GM12878 (cell line): ENCODE measurements at regions not wholly inside any gene's neighbourhood (a gene's known extent, or its start where the extent isn't known, plus 50 kb on each side); places are given as distances from the start of the nearest gene placed in this dataset.

Source experiments
- BCL11A ChIP-seq: IDR thresholded peaks from 2 replicates; pipeline ENCODE4 v1.6.1; 2011; ENCODE audit warnings: low read depth, low read length
- BHLHE40 ChIP-seq, 2 experiments: fragments of 450-650 bp in 1 of 2; IDR thresholded peaks; 2 replicates each; pipeline ENCODE4 v1.6.1; 2011 to 2017; ENCODE audit warnings: low read depth in 2 of 2, borderline replicate concordance in 1 of 2, improper control_type of control experiment in 1 of 2, low read length in 1 of 2, mild to moderate bottlenecking in 1 of 2
- EGR1 ChIP-seq, 2 experiments: IDR thresholded peaks; 1 replicate in 1 of 2; 2 replicates in 1 of 2; pipeline ENCODE4 v1.6.1; 2011 to 2012; ENCODE audit warnings: low read depth in 2 of 2, low read length in 2 of 2, borderline replicate concordance in 1 of 2, mild to moderate bottlenecking in 1 of 2, moderate library complexity in 1 of 2
- POU2F2 ChIP-seq: IDR thresholded peaks from 3 replicates; pipeline ENCODE4 v1.6.1; 2011; ENCODE audit warnings: low read depth, mild to moderate bottlenecking, low read length, borderline replicate concordance
- RCOR1 ChIP-seq: conservative IDR thresholded peaks from 2 replicates; pipeline ENCODE4 v1.6.1; 2012; ENCODE audit warnings: low read depth, low read length, improper control_type of control experiment
- RFX5 ChIP-seq: IDR thresholded peaks from 2 replicates; pipeline ENCODE4 v1.6.1; 2011; ENCODE audit warnings: low read depth, low read length, improper control_type of control experiment
- SMARCA5 ChIP-seq: fragments of 450-650 bp; IDR thresholded peaks from 2 replicates; pipeline ENCODE4 v1.6.1; 2017; ENCODE audit warnings: mild to moderate bottlenecking
- STAT1 ChIP-seq: fragments of 450-650 bp; conservative IDR thresholded peaks from 2 replicates; pipeline ENCODE4 v1.6.1; 2014; ENCODE audit warnings: antibody characterized with exemption, mild to moderate bottlenecking
- TAF1 ChIP-seq: IDR thresholded peaks from 2 replicates; pipeline ENCODE4 v1.6.1; 2011; ENCODE audit warnings: mild to moderate bottlenecking, low read depth, low read length, borderline replicate concordance
- USF2 ChIP-seq: IDR thresholded peaks from 2 replicates; pipeline ENCODE4 v1.6.1; 2011; ENCODE audit warnings: low read depth, low read length, improper control_type of control experiment, borderline replicate concordance
- YY1 ChIP-seq: IDR thresholded peaks from 2 replicates; pipeline ENCODE4 v1.6.1; 2011; ENCODE audit warnings: low read depth, mild to moderate bottlenecking, low read length
- ZNF687 ChIP-seq: fragments of 450-650 bp; IDR thresholded peaks from 2 replicates; pipeline ENCODE4 v1.6.1; 2017; ENCODE audit warnings: mild to moderate bottlenecking, moderate library complexity
- TF ChIP-seq, protein P1 (sequence below), 3 experiments: IDR thresholded peaks in 2 of 3; conservative IDR thresholded peaks in 1 of 3; 2 replicates each; pipeline ENCODE4 v1.5.1; 2011; ENCODE audit warnings: low read depth in 3 of 3, low read length in 3 of 3, mild to moderate bottlenecking in 3 of 3, control low read depth in 2 of 3, moderate library complexity in 2 of 3, inconsistent platforms in 1 of 3, mixed read lengths in 1 of 3; ENCODE audit not compliant: control insufficient read depth in 2 of 3, insufficient read depth in 1 of 3; ENCODE audit errors: extremely low read depth in 1 of 3
- TF ChIP-seq, protein P2 (sequence below): IDR thresholded peaks from 2 replicates; pipeline ENCODE4 v1.6.1; 2012; ENCODE audit warnings: low read depth, low read length, improper control_type of control experiment

DNA sequence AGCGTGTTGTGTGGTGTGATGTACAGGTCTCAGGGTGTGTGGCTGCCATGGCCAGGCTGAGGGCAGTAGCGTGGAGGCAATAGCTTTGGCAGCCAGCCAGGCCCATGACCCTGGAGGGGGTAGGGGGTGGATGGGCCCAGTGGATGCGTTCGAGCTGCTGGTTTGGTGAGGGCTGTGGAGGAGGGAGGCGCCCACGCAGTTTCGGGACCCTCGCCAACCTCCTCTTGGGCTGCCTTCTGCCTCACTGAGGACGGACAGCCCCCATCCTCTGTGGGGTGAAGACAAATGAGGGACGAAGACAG lies 238.6 kb upstream of the GSE1 start:
- no peak for TF ChIP-seq ZNF687
- TF ChIP-seq, protein P1, sequence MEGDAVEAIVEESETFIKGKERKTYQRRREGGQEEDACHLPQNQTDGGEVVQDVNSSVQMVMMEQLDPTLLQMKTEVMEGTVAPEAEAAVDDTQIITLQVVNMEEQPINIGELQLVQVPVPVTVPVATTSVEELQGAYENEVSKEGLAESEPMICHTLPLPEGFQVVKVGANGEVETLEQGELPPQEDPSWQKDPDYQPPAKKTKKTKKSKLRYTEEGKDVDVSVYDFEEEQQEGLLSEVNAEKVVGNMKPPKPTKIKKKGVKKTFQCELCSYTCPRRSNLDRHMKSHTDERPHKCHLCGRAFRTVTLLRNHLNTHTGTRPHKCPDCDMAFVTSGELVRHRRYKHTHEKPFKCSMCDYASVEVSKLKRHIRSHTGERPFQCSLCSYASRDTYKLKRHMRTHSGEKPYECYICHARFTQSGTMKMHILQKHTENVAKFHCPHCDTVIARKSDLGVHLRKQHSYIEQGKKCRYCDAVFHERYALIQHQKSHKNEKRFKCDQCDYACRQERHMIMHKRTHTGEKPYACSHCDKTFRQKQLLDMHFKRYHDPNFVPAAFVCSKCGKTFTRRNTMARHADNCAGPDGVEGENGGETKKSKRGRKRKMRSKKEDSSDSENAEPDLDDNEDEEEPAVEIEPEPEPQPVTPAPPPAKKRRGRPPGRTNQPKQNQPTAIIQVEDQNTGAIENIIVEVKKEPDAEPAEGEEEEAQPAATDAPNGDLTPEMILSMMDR (IDR thresholded peaks at IDR 0.05 in 2 of 3, conservative IDR thresholded peaks at IDR 0.05 in 1 of 3; ENCODE audit: control insufficient read depth in 2 of 3, extremely low read depth in 1 of 3, insufficient read depth in 1 of 3, low read depth in 3 of 3, low read length in 3 of 3): no peak
- TF ChIP-seq RFX5: no peak
- no peak for TF ChIP-seq BHLHE40 (IDR thresholded peaks at IDR 0.05; ENCODE audit: borderline replicate concordance in 1 of 2, low read depth in 2 of 2, low read length in 1 of 2)
- no peak for TF ChIP-seq USF2
- TF ChIP-seq YY1: no peak
- TF ChIP-seq EGR1 (IDR thresholded peaks at IDR 0.05; ENCODE audit: borderline replicate concordance in 1 of 2, low read depth in 2 of 2, low read length in 2 of 2): no peak
- no peak for TF ChIP-seq RCOR1
- no peak for TF ChIP-seq STAT1
- TF ChIP-seq TAF1: no peak
- no peak for TF ChIP-seq SMARCA5
- no peak for TF ChIP-seq POU2F2
- TF ChIP-seq, protein P2, sequence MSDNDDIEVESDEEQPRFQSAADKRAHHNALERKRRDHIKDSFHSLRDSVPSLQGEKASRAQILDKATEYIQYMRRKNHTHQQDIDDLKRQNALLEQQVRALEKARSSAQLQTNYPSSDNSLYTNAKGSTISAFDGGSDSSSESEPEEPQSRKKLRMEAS: no peak
- TF ChIP-seq BCL11A: no peak
